GM19324 (cell line): ENCODE measurements at regions not wholly inside any gene's neighbourhood (a gene's known extent, or its start where the extent isn't known, plus 50 kb on each side); places are given as distances from the start of the nearest gene placed in this dataset.
"Not testable (repeated sequence)": the region's sequence is repeated elsewhere in the genome, so short reads cannot be mapped to it uniquely, and the experiment has no call there.

ENCODE experiments used
- ATAC-seq: cut with Tn5 transposase; IDR thresholded peaks from one replicate; pipeline ENCODE4 v1.9.1; 2021; ENCODE audit warnings: mild to moderate bottlenecking, moderate library complexity; ENCODE audit not compliant: unreplicated experiment, low FRiP score

- no peak for ATAC-seq
Observed at GRCh38 chr6:113370508-113371502, 486.3 kb upstream of the MARCKS start.

DNA sequence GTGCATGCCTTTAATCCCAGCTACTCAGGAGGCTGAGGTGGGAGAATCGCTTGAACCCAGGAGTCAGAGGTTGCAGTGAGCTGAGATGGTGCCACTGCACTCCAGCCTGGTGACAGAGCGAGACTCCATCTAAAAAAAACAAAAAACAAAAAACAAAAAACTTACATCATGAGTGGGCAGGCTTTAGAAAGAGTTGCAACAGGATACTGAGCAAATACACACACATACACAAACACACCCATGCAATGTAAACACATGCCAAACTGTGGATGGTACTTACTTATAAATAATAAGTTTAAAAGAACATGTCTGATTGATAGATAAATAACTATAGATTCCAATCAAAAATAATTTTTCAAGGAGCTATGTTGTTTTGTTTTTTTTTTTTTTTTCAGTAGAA lies 481.7 kb upstream of the MARCKS start:
- not testable (repeated sequence) for ATAC-seq

- ATAC-seq = no peak
Observed at GRCh38 chr6:113375950-113376846, 480.9 kb upstream of the MARCKS start.

GRCh38 chr6:113376847-113377165 lies 480.3 kb upstream of the MARCKS start:
- no peak for ATAC-seq

DNA sequence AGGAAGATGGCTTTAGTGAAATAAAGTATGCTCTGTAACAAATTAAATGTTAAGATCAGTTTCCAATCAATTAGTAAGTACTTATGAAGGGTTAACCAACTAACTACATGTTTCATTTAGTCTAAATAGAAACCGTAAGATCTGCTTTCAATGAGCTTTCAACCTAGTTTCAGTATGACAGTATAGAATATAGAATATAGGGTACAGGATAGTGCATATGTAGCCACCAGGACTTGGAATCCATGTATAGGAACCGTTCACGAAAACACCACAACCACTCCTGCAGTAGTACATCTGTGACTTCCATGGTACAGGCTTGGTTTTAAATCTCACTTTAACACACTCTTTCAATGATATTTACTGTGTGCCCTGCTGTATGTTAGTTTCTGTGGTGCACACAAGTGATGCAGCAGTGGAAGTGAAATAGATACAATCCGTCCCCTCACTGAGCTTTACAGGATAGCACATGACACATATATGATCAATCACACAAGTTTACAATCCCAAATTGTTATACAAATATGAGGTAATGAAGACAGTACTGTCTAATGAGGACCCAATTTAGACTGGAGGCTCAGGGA lies 479.7 kb upstream of the MARCKS start:
- peak; percentile 45 for ATAC-seq

- no peak for ATAC-seq
Observed at GRCh38 chr6:113380591-113380990, 476.6 kb upstream of the MARCKS start.

- ATAC-seq = no peak
Observed at GRCh38 chr6:113381232-113381631, 475.9 kb upstream of the MARCKS start.

GRCh38 chr6:113381959-113382358 lies 475.2 kb upstream of the MARCKS start:
- ATAC-seq = peak; percentile 90

GRCh38 chr6:113383701-113384100 lies 473.4 kb upstream of the MARCKS start:
- no peak for ATAC-seq

- ATAC-seq = no peak
Observed at GRCh38 chr6:113385020-113385431, 472.1 kb upstream of the MARCKS start.

- no peak for ATAC-seq
Observed at GRCh38 chr6:113388996-113389395, 468.1 kb upstream of the MARCKS start.

GRCh38 chr6:113392551-113393055 lies 464.5 kb upstream of the MARCKS start:
- no peak for ATAC-seq

DNA sequence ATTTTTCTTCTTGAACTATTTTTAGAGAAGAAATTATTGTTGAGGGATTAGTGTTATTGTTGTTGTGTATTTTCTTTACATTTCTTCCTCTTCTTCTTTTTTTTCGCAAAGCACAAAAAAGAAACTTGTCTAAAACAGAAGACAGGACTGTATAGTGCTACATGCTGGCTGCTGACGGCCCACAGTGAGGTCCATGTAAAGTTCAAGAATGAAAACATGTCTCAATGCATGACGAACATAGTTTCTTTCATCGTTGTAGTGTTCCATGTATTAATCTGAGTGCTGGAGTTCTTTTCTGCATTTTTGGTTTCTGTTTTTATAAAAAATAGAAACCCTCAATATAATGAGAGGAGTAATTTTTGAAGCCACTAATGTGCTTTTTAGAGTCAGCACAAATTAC lies 462.9 kb upstream of the MARCKS start:
- no peak for ATAC-seq

DNA sequence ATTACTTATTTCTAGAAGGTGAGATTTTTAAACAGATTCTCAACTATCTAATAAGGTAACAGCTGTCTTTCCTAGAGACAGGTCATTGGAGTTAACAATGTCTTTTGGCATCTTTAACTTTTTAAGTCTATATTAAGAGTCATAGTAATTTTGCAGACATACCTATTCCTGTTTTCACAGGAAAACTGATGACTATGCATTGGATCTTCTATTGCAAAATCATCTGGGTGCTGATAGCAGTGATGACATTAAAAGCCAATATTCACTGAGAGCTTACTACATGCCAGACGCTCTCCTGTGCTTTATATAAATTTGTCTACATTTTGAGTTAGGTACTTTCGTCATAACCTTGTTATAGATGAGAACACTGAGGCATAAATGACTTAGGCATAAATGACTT lies 462.4 kb upstream of the MARCKS start:
- ATAC-seq = no peak

DNA sequence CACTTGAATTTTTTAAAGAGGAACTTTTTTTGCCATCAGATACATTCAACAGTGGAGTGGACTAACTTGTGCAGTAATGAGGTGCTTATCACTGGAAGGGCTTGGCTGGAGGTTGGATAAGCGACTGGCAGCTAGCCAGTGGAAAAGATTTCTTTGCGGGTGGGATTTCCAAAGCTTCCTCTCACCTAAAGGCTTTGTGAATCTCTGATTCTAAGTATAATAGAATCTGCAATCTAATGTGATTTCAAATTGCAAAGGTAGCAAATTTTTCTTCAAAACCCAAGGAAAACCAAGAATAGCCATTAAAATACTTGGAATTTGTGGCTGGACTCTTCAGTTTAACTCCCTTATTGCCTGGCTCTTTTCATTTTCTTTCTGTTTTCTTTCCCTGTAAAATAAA lies 460.4 kb upstream of the MARCKS start:
- ATAC-seq = no peak

DNA sequence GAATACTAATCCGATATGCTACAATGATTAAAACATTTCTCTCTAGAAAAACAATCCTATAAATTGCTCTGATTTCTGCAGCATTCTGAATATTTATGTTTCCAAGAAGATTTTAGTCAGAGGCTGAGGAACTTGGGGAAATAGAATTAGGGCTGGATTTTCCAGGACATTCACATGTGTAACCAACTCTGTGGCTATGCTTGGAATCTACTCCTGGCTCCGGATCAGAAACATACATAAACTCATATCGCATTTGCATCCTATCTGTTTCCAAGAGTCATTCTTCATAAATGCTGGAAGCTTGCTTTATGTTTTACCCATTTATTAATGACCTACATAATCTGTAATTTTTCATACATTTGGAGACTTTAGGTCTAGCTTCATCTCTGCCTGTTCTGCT lies 459.9 kb upstream of the MARCKS start:
- no peak for ATAC-seq

DNA sequence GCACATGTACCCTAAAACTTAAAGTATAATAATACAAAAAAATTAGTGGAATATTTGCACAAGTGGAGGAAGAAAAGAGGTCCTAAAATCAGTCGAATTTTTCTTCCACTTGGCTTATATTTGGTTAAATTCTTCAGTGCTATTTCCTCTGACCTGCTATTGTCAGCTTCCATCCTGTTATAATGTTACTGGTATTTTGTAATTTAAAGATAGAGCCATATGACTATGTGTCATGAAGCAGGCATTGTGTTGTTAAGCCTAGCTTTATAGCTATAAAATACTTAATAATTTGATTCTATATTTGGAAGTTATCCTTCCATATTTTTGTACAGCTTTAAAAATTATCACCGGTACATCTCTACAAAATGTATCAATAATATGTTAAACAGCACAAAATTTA lies 455.9 kb upstream of the MARCKS start:
- no peak for ATAC-seq

DNA sequence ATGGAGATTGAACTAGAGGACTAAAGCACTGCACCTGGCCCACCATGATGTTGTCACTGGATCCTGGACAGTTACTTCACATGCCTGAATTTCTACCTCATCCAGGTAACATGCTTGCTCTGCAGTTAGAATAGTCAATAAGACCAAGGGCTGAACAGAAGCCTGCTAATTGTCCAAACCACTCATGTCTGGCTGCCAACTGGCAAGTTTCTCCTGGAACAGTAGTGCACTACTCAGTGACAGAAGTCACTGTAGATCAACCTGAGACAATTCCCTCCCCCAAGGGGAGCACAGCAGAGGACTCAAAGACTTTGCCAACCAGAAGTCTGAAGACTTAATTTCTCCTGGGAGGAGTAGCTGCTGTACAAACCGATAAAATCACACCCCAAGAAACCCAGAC lies 454.6 kb upstream of the MARCKS start:
- ATAC-seq = no peak

- ATAC-seq = no peak
Observed at GRCh38 chr6:113403966-113404595, 453.1 kb upstream of the MARCKS start.

GRCh38 chr6:113405326-113406047 lies 451.7 kb upstream of the MARCKS start:
- ATAC-seq = no peak
